ENCODE measurements at regions not wholly inside any gene's neighbourhood (a gene's known extent, or its start where the extent isn't known, plus 50 kb on each side); places are given as distances from the start of the nearest gene placed in this dataset.

GRCh38 chr3:167895684-167896083, 160.2 kb downstream of the SERPINI1 start:
- no peak overlapping the region for H3K9ac ChIP-seq (ENCODE audit: low read length)
- H3K9me2 ChIP-seq (ENCODE audit: insufficient read depth, low read length), result no peaks in the 10 kb centered on the region
- peak overlapping the region; percentile 52 for H3K4me3 ChIP-seq (ENCODE audit: low read length)
- no peaks in the 10 kb centered on the region for H3K36me3 ChIP-seq (ENCODE audit: insufficient read depth, low read length)
- TF ChIP-seq EP300 (conservative IDR thresholded peaks at IDR 0.05; ENCODE audit: poor library complexity, severe bottlenecking) (no peak), REST (IDR thresholded peaks at IDR 0.05; ENCODE audit: borderline replicate concordance) (no peak)
- H3K27ac ChIP-seq (ENCODE audit: low read length), result peak overlapping the region; percentile 48
- peak overlapping the region; percentile 23 for H3K4me2 ChIP-seq (ENCODE audit: low read length)
- H3K79me2 ChIP-seq (replicated peaks; ENCODE audit: insufficient read depth, low read length), result no peaks in the 10 kb centered on the region
- H4K20me1 ChIP-seq (ENCODE audit: insufficient read depth), result no peaks in the 10 kb centered on the region
- H3K9me3 ChIP-seq (ENCODE audit: low read length), result no peaks in the 10 kb centered on the region
- H3F3A ChIP-seq (ENCODE audit: insufficient read depth, low read length, poor library complexity, severe bottlenecking), result no peaks in the 10 kb centered on the region
- no peaks in the 10 kb centered on the region for H3K27me3 ChIP-seq (ENCODE audit: insufficient read depth, low read depth, low read length)
- H2AFZ ChIP-seq (ENCODE audit: low read depth, low read length), result no peak overlapping the region

- H3K4me3 ChIP-seq (ENCODE audit: low read length), result peak overlapping the region; percentile 52
- H2AFZ ChIP-seq (ENCODE audit: low read depth, low read length), result no peak overlapping the region
- TF ChIP-seq MXI1 (conservative IDR thresholded peaks at IDR 0.05; ENCODE audit: poor library complexity, severe bottlenecking) (no peak), REST (IDR thresholded peaks at IDR 0.05; ENCODE audit: borderline replicate concordance) (no peak), EP300 (conservative IDR thresholded peaks at IDR 0.05; ENCODE audit: poor library complexity, severe bottlenecking) (no peak), EZH2 (IDR thresholded peaks at IDR 0.05; ENCODE audit: borderline replicate concordance, insufficient read depth, low read length, poor library complexity, severe bottlenecking) (no peak), SMC3 (conservative IDR thresholded peaks at IDR 0.05; ENCODE audit: poor library complexity) (no peak), CTCF (IDR thresholded peaks at IDR 0.05; ENCODE audit: poor library complexity, severe bottlenecking) (no peak), TAF1 (IDR thresholded peaks at IDR 0.05; ENCODE audit: low read depth) (no peak), POLR2AphosphoS5 (IDR thresholded peaks at IDR 0.05) (no peak), RAD21 (conservative IDR thresholded peaks at IDR 0.05) (no peak)
- no peaks in the 10 kb centered on the region for H4K20me1 ChIP-seq (ENCODE audit: insufficient read depth)
- H3F3A ChIP-seq (ENCODE audit: insufficient read depth, low read length, poor library complexity, severe bottlenecking), result no peaks in the 10 kb centered on the region
- no peaks in the 10 kb centered on the region for H3K36me3 ChIP-seq (ENCODE audit: insufficient read depth, low read length)
- no peaks in the 10 kb centered on the region for H3K9me3 ChIP-seq (ENCODE audit: low read length)
- H3K27me3 ChIP-seq (ENCODE audit: insufficient read depth, low read depth, low read length), result no peaks in the 10 kb centered on the region
- no peak overlapping the region for H3K9ac ChIP-seq (ENCODE audit: low read length)
- H3K9me2 ChIP-seq (ENCODE audit: insufficient read depth, low read length), result no peaks in the 10 kb centered on the region
- H3K27ac ChIP-seq (ENCODE audit: low read length), result peak overlapping the region; percentile 35
- H3K79me2 ChIP-seq (replicated peaks; ENCODE audit: insufficient read depth, low read length), result no peaks in the 10 kb centered on the region
- H3K4me2 ChIP-seq (ENCODE audit: low read length), result peak overlapping the region; percentile 23
These were observed 159.7 kb downstream of the SERPINI1 start for GRCh38 chr3:167895178-167895577.

All from neural cell (in vitro differentiated cells).